ENCODE measurements at regions not wholly inside any gene's neighbourhood (a gene's known extent, or its start where the extent isn't known, plus 50 kb on each side); places are given as distances from the start of the nearest gene placed in this dataset.

DNA sequence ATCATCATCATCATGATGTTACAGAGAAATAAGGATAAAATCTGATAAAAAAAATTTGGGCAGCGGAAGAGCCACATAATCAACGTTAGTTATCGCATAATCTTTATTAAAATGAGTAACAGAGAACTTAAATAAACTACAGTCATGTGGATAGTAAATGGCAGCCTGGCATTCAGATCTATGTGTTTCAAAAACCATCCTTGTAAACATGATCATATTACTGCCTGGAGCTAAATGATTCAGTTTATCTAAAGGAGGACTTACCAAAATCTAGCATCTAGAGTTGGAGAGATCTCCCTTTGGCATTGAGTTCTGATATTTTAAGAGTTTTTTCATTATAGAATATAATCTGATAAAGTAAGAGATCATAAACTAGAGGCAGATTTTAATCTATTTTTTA lies 200.1 kb upstream of the MGAT4C start:
- Histone ChIP-seq H3K4me1 (replicated peaks) (no peaks in the 10 kb centered on the region), H3K9me3 (no peaks in the 10 kb centered on the region), H3K27me3 (replicated peaks; ENCODE audit: insufficient read depth) (no peaks in the 10 kb centered on the region), H3K4me3 (no peak overlapping the region), H3K27ac (no peak overlapping the region), H3K36me3 (no peaks in the 10 kb centered on the region)
- TF ChIP-seq, protein P1, sequence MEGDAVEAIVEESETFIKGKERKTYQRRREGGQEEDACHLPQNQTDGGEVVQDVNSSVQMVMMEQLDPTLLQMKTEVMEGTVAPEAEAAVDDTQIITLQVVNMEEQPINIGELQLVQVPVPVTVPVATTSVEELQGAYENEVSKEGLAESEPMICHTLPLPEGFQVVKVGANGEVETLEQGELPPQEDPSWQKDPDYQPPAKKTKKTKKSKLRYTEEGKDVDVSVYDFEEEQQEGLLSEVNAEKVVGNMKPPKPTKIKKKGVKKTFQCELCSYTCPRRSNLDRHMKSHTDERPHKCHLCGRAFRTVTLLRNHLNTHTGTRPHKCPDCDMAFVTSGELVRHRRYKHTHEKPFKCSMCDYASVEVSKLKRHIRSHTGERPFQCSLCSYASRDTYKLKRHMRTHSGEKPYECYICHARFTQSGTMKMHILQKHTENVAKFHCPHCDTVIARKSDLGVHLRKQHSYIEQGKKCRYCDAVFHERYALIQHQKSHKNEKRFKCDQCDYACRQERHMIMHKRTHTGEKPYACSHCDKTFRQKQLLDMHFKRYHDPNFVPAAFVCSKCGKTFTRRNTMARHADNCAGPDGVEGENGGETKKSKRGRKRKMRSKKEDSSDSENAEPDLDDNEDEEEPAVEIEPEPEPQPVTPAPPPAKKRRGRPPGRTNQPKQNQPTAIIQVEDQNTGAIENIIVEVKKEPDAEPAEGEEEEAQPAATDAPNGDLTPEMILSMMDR (IDR thresholded peaks at IDR 0.05), result no peak
- no peak for TF ChIP-seq POLR2A (IDR thresholded peaks at IDR 0.05)
- no peak for TF ChIP-seq POLR2AphosphoS5 (IDR thresholded peaks at IDR 0.05)
- DNase-seq (ENCODE audit: low spot score), result no peak
- 49% methylated on average over 3 of the region's 3 CpGs for WGBS
- intact Hi-C loops (cut with DNase I), result no loop called here

GRCh38 chr12:86445356-86445755 lies 189.2 kb upstream of the MGAT4C start:
- H3K36me3 ChIP-seq, result no peaks in the 10 kb centered on the region
- no peaks in the 10 kb centered on the region for H3K4me1 ChIP-seq (replicated peaks)
- no peaks in the 10 kb centered on the region for H3K9me3 ChIP-seq
- H3K27me3 ChIP-seq (replicated peaks; ENCODE audit: insufficient read depth), result no peaks in the 10 kb centered on the region
- H3K4me3 ChIP-seq, result no peak overlapping the region
- DNase-seq (ENCODE audit: low spot score), result no peak
- no peak overlapping the region for H3K27ac ChIP-seq
- TF ChIP-seq POLR2AphosphoS5 (IDR thresholded peaks at IDR 0.05) (no peak), POLR2A (IDR thresholded peaks at IDR 0.05) (no peak)
- TF ChIP-seq, protein P1 (IDR thresholded peaks at IDR 0.05), result no peak
- intact Hi-C loops (cut with DNase I), result no loop called here
- 68% methylated on average over 5 of the region's 5 CpGs for WGBS

- intact Hi-C loops (cut with DNase I), result no loop called here
- no peaks in the 10 kb centered on the region for H3K9me3 ChIP-seq
- 6% methylated on average over 1 of the region's 1 CpG for WGBS
- no peak overlapping the region for H3K4me3 ChIP-seq
- TF ChIP-seq POLR2AphosphoS5 (IDR thresholded peaks at IDR 0.05) (no peak), POLR2A (IDR thresholded peaks at IDR 0.05) (no peak)
- TF ChIP-seq, protein P1 (IDR thresholded peaks at IDR 0.05), result no peak
- H3K27ac ChIP-seq, result no peak overlapping the region
- DNase-seq (ENCODE audit: low spot score), result no peak
- no peaks in the 10 kb centered on the region for H3K4me1 ChIP-seq (replicated peaks)
- H3K36me3 ChIP-seq, result no peaks in the 10 kb centered on the region
- no peaks in the 10 kb centered on the region for H3K27me3 ChIP-seq (replicated peaks; ENCODE audit: insufficient read depth)
These were observed 178.9 kb upstream of the MGAT4C start for GRCh38 chr12:86435053-86435452.

DNA sequence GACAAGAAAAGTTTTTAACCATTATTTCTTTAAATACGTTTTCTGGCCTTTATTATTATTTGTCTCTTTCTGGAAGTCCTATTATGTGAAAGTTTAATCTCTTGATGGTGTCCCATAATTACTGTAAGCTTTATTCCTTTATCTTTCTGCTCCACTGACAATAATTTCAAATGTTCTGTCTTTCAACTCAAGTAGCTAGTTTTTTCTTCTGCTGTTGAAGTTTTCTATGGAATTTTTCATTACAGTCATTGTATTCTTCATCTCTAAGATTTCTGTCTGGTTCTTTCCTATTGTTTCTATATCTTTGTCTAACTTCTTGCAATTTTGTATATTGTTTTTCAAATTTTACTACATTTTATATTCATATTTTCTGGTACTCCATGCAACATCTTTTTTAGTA lies 173.6 kb upstream of the MGAT4C start:
- no peak for TF ChIP-seq POLR2A (IDR thresholded peaks at IDR 0.05)
- TF ChIP-seq, protein P1 (IDR thresholded peaks at IDR 0.05), result no peak
- TF ChIP-seq POLR2AphosphoS5 (IDR thresholded peaks at IDR 0.05), result no peak
- no peak overlapping the region for H3K4me3 ChIP-seq
- no peaks in the 10 kb centered on the region for H3K36me3 ChIP-seq
- H3K27me3 ChIP-seq (replicated peaks; ENCODE audit: insufficient read depth), result peaks cover 2% of the 10 kb centered on the region
- H3K9me3 ChIP-seq, result no peaks in the 10 kb centered on the region
- intact Hi-C loops (cut with DNase I), result no loop called here
- H3K27ac ChIP-seq, result no peak overlapping the region
- 74% methylated on average over 1 of the region's 1 CpG for WGBS
- DNase-seq (ENCODE audit: low spot score), result no peak
- H3K4me1 ChIP-seq (replicated peaks), result no peaks in the 10 kb centered on the region

DNA sequence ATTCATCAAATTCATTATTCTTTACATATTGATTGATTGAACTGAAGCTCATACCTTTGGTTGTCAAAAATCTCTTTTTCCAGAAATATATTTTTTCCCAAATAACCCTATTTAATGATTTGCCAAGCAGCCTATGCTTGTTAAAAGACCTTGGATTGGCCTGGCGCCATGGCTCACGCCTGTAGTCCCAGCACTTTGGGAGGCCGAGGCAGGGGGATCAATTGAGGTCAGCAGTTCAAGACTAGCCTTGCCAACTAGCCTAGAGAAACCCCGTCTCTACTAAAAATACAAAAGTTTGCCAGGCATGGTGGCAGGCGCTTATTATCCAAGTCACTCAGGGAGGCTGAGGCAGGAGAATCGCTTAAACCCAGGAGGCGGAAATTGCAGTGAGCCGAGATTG lies 165.1 kb upstream of the MGAT4C start:
- H3K9me3 ChIP-seq, result no peaks in the 10 kb centered on the region
- intact Hi-C loops (cut with DNase I), result no loop called here
- no peak for TF ChIP-seq POLR2A (IDR thresholded peaks at IDR 0.05)
- TF ChIP-seq, protein P1 (IDR thresholded peaks at IDR 0.05), result no peak
- no peak for TF ChIP-seq POLR2AphosphoS5 (IDR thresholded peaks at IDR 0.05)
- WGBS, result 94% methylated on average over 8 of the region's 8 CpGs
- H3K4me1 ChIP-seq (replicated peaks), result no peaks in the 10 kb centered on the region
- no peak overlapping the region for H3K4me3 ChIP-seq
- H3K36me3 ChIP-seq, result no peaks in the 10 kb centered on the region
- H3K27ac ChIP-seq, result no peak overlapping the region
- no peaks in the 10 kb centered on the region for H3K27me3 ChIP-seq (replicated peaks; ENCODE audit: insufficient read depth)
- no peak for DNase-seq (ENCODE audit: low spot score)

Measured in prostate gland (tissue), 2 donors.